ENCODE measurements at regions not wholly inside any gene's neighbourhood (a gene's known extent, or its start where the extent isn't known, plus 50 kb on each side); places are given as distances from the start of the nearest gene placed in this dataset.

DNA sequence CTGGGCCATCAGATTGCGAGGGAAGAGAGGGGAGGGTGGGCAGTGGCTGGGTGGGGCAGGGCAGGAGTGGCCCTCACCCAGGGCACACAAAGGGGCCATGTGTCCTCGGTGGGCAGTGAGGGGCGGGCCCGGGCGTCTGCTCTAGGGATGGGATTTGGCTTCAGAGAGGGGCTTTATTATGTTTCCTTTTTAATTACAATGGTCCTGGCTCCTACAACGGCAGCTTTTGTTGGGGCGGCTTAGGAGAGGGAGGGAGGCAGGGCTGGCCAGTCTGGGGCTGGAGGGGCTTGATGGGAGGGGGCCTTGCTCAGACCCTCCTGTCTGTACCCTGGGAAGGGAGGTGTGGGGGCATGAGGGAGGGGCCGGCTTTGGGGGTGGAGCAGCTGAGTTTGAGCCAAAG is 102.8 kb upstream of the WNT4 start:
- DNase-seq (ENCODE audit: low spot score): no peak

DNA sequence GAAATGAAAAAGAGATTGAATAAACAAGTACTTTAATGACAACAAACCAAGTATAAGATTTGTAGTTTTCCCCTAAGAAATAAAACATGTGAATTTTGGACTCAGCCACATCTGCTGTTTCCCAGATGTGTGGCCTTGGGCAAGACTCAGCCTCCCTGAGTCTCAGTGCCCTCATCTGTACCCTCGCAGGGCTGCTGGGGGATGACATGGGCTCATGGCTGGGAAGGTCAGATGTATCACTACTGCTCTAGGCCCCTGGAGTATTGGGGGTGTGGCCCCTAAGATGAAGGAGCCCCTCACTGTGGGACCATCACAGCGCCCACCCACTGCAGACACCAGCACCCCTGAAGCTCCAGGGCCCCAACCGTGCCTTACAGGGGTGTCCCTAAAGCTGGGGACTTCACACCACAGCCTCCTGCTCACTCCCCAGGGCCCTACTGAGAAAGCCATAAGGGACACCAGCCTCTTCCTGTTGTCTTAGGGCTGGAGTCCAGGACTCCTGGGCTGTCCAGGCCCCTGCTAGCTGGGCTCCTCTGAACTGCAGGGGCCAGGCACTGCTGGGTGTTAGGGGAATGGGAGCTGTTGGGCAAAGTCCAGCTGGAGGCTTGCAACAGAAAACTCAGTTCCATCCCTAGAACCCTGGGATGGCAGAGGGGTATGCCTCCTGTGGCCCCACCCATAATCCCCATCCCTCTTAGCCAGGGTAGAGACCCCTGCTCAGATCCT is 104.0 kb upstream of the WNT4 start:
- no peak for DNase-seq (ENCODE audit: low spot score)

DNA sequence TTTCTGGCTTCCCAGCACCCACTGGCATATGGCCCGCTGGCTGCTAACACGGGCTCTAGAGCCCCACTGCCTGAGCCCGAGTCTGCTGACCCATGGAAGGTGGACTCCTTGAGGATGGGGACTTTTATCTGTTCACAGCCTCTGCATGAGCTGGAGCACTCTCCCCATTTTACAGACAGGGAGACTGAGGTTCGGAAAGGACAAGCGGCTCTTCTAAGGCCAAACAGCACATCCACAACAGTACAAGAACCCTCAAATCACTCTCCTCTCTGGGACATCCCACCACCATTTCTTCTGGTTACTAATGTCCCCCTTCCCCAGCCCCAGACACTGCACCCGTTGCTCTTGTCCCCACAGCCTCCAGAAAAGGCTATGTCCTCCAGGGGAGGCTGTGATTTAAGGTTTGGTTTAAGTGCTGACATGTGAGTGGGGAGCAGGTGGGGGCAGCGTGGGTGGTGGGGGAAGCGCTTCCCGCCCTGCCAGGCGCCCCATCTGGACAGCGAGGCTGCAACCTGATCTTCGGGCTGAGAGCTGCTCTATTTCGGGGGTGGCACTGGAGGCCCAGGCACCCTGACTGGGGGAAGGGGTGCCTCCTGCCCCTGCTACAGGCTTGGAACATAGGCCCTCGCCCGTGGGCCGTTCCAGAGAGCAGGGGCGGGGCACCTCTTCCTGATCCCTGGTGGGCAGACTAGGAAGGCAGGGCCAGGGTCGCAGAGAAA is 104.8 kb upstream of the WNT4 start:
- DNase-seq (ENCODE audit: low spot score): no peak

DNA sequence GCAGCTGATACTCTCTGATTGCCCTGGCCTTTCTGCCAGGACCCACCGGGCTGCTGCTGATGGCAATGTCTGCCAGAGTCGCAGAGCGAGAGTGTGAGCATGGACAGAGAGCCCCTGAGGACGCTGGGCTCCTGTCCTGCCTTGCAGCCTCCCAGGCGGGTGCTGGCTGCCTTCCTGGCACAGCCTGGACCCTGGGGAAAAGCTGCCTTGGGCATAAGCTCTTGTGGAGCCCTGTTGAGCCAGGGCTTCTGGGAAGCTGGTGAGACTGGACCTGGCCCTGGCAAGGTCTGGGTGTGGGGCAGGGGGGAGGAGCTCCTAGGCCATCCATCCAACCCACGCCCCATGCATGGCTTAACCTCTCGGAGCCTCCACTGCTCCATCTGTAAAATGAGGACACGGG is 105.8 kb upstream of the WNT4 start:
- no peak for DNase-seq (ENCODE audit: low spot score)

DNA sequence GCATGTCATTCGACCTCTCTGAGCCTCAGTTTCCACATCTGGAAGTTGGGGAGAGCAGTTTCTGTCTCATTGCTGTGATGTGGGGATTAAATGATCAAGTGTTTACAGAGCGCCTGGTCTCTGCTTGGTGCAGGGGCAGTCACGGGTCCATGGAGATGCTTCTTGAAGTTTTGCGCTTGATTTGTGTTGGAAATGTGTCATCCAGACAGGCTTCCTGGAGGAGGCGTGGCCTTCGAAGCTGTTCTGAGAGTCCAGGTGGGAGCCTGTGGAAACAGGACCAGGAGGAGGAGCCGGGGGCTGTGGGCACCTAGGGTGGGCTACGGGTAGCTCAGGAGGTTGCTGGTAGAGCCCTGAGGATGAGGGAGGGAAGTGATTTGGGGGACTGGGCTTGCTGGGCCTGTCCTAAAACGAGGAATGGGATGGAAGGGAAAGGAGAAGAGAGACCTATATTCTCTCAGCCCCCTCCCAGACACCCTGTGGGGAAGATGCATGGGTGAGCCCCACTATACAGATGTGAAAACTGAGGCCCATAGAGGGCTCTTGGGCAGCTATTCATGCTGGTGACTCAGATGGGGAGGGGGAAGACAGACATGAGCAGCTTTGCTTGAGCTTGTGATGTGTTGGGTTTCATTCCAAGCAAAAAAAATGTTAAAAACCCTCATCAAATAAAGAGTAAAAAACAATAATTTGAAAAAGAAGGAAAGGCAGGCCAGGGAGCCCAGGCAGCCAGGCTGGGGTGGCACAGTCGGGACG is 107.2 kb upstream of the WNT4 start:
- no peak for DNase-seq (ENCODE audit: low spot score)

DNA sequence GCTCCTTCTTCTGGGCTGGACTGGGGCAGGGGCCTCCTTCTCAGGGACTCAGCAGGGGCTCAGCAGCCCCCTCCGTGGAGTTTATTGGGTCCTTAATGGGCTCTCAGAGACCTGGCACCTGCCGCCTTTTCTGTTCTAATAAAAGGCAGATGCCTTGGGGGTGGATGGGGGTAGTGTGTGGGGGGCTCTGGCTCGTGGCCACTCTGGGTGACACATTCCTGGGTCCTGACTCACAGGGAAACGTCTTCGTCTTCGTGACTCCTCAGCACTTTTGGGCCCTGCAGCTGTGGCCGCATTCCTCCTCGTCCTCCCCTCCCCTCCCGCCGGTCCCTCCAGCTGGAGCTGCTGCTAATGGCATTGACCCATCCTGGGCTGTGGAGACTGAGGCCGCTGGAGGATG is 107.8 kb upstream of the WNT4 start:
- no peak for DNase-seq (ENCODE audit: low spot score)

DNA sequence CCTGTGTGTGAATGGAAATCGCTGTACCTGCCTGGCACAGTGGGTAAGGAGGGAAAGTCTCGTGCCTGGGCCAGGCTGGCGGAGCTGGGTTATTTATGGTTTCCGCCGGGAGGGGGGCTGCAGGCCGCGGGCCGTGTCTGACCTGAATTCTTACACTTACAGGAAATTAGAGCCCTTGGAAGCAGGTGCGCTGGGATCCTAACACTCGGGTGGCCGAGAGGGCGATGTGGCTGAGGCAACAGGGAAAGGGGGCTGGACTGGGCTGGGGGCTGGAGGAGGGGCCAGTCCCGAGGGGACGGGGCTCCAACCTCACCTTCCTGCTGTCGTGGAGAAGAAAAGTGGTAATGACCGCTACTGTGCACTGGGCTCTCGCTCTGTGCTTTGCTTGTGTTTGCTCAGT is 109.4 kb upstream of the WNT4 start:
- DNase-seq (ENCODE audit: low spot score): no peak

DNA sequence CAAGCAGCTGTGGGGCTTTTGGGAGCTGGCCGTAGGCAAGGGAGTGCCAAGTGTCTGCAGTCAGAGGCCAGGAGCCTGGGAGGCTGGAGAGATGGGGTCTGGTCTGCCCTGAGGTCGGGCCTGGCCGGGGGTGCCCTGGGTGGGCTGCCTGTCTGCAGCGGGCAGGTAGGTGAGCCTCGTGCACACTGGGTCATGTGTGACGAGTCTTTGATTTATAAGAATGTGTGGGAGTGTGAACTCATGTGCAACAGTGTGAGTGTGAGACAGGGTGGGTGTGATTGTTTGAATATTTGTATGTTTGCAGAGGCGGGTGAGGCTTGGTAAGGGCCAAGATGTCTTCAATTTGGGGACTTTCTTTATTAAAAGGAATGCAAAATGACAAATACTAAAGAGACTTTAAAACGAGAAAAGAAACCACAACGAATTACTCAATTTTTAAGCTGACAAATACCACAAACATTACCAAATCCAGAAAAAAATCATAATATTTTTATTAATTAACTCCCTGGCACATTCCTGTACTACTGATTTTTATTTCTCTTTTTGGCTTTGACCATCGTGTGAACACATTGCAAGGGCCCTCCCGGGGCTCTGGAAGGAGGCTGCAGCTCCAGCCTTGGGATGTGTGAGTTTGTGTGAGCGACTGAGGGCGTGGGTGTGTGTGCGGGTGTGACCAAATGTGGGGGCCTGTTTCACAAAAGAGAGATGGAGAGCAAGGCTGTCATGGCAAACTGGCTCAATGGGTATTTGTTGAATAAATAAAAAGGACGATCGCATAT is 110.3 kb upstream of the WNT4 start:
- DNase-seq (ENCODE audit: low spot score): no peak

DNA sequence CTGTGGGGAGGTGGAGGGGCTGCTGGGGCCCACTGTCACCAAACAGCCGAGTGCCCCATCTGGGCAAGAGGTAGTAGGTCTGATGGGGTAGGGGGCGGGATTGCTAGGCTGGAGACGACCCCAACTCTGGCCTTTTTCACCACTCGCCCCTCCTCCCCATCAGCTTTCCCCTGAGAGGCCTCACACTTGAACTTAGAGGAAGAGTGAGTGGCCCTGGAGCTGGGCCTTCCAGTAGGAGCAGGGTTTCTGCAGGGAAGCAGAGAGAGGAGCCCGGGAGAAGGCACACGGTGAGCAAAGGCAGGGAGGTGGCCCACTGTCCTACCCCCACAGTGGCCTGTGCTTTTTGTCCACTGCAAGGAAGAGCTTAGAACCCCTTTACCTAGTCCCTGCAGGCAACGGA is 111.9 kb upstream of the WNT4 start:
- no peak for DNase-seq (ENCODE audit: low spot score)

DNA sequence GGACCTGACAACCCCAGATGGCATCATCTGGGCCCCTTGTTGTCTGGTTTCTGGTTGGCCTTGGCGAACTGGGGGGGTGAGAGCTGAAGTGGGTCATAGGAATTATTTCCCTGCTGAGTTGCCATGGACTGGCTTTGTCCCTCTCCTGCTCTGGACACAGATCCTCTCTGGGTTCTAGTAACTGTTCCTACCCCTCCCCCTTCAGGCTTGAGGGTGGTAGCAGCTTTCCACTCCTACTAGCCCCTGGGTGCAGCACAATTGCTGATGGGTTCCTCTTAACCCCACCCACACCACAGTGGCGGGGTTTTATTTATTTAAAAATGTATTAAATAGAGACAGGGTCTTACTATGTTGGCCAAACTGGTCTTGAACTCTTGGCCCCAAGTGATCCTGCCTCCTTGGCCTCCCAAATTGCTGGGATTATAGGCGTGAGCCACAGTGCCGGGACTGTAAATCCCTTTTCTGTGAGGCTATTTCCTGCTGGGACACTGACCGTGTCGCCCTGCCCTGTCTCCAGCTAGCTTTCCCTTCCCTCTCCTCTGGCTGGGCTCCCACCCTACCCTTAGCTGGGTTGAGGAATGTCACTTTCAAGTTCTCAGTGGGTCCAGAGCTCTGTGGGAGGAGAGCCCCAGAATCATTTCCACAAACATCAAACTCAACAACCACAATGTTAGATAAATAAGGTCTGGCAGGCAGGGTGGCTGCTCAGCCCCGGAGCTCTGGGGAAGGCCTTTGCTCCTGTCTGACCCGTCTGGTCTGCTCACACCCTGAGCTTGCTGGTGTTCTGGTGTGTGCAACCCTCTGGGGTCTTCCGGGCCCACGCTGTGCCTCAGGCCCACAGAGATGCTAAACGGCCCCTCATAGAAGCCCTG is 112.7 kb upstream of the WNT4 start:
- DNase-seq (ENCODE audit: low spot score): no peak

DNA sequence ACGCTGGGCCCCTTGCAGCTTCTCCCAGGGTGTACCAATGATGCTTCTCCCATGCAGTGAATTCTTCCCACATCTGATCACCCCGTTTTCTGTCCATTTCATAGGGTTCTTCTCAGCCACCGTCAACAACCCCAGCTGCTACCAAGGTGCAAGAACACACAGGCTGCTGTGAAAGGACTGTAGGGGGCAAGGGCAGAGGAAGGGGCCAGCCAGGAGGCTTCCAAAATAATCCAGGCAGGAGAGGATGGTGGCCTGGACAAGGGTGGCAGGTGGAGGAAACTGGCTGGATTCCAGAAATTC is 113.3 kb upstream of the WNT4 start:
- no peak for DNase-seq (ENCODE audit: low spot score)

DNA sequence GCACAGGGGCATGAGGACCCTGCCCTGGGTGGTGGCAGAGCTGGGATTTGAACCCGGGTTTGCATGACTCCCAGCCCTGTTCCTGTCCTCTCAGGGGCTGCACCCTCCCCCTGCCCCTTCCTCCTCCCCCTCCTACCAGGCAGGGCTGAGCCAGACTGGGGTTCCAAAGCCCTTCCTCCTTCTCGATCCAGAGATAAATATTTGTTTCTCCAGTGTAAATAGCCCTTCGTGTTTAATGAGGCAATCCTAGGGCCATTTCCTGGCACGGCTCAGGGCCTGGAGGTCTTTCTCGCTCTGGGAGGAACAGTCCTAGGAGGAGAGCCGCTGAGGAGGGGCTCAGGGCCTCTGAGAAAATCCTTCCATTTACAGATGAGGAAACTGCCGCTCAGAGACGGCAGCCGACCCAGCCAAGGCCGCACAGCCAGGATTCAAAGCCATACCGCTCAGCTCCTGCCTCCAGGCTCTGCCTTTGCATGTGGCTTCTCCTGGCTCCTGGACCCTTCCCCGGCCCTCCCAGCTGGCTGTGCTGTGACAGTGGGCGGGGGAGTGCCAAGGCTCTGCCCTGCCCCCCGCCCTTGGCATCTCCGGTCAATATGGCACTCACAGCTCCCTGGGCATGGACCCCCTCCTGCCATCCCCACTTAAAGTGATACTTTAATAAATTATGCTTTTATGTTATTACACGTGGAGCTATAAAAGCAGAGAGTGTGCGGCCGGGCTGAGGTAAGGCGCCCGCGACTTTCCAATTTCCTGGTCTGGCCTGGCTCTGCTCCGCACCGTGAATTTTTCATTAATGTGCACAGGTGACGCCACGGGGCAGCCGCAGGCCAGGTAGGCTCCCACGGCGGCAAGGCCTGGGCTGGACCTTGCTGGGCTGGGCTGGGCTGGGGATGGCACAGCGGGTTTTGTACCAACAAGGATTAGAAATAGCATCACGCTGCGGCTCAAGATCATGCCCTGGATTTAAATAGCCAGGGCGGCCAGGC is 114.7 kb upstream of the WNT4 start:
- DNase-seq (ENCODE audit: low spot score): no peak

DNA sequence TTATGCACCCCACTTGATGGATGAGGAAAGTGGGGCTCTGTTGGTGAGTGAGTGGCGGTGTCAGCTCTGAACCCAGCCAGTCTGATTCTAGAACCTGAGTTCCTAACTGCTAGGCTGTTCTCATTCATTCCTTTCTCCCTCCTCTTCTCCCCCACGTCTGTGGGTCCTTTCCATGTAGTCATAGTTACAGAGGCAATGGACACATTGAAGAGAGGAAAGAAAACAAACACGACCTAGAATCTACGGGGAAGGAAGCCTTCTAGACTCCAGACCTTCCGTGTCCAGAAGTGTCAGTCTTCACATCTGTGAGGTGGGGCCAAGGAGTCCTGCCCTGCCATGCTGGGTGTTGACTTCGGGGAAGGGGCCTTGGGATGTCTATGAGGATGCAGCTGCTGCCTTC is 115.8 kb upstream of the WNT4 start:
- DNase-seq (ENCODE audit: low spot score): no peak

DNA sequence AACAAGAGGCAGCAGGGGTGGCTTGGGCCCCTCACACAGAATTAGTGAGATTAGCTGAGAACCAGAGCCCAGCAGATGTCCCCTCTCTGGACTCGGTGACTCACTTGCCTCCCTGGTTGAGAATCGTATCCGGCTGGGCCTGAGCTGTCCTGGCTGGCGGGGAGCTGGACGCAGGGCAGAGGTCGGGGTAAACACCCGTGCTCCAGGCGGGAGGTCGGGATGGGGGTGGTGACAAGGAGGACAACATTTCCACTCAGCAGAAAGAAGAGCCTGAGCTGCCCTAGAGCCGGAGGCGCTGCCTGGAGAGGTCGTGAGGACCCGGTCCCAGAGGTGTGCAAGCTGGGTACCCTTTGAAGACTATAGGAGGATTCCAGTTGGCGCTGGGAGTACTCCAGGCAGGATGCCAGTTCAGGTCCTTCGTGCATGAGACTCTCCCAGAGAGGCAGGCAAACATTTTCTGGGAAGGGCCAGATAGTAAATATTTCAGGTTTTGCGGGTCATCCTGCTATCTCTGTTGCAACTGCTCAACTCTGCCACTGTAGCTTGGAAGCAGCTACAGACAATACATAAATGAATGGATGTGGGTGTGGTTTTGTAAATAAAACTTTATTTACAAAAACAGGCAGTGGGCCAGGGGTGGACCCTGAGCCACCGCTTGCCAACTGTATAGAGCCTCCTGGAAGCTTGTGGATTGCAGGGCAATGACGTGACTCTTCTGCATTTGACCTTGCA is 116.8 kb upstream of the WNT4 start:
- DNase-seq (ENCODE audit: low spot score): no peak

DNA sequence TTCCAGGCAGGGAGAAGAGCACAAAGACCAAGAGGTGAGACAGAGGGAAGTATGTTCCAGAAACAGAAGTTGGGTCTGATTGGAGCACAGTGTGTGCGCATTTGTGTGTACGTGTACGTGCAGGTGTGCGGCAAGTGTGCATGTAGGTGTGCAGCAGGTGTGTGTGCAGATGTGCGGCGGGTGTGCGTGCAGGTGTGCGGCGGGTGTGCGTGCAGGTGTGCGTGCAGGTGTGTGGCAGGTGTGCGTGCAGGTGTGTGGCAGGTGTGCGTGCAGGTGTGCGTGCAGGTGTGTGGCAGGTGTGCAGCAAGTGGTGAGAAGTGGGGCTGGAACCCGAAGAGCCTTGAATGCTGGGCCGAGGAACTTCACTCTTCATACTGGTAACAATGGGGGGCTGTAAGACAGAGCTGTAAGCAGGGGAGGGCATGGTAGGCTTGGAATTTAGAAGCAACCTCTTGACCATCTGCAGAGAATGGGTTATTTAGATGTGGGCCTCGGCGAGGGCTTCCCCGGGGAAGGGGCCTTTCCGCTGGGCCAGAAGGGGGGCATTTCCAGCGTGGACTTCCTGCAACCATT is 118.0 kb upstream of the WNT4 start:
- DNase-seq (ENCODE audit: low spot score): no peak

DNA sequence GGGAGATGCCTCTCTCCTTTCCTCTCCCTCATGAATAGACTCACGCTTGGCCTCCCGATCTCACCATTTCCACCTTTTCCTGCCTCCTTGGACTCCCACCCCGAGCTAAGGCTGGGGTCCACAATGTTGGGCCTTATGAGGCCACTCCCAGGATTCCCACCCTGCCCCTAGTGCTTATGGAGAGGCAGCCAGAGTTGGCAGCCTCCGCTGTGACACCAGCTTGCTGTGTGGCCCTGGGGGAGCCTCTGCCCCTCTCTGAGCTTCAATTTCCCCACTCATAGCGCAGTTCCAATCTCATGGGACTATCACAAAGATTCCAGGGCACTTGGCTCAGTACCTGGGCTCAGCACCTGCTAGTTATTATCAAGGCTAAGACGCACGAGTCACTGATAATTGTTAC is 118.7 kb upstream of the WNT4 start:
- DNase-seq (ENCODE audit: low spot score): no peak

DNA sequence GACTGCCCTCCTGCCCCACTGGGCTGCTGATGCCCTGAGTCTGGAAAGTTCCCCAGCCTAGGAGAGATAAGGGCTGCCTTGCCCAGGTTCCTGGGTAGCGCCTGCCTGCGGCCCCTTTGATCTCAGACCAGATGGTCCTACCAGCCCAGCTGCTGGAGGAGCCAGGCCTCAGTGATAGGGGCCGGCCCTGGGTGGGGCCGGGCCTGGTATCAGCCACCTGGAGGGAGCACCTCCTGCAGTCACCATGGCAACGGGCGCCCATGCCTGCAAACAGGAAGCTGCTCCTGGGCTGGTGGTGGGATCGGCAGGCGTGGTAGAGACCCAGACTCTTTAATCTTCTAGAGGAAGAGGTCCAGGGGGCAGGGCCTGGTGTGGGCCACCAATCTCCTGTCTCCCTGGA is 119.7 kb upstream of the WNT4 start:
- no peak for DNase-seq (ENCODE audit: low spot score)

DNA sequence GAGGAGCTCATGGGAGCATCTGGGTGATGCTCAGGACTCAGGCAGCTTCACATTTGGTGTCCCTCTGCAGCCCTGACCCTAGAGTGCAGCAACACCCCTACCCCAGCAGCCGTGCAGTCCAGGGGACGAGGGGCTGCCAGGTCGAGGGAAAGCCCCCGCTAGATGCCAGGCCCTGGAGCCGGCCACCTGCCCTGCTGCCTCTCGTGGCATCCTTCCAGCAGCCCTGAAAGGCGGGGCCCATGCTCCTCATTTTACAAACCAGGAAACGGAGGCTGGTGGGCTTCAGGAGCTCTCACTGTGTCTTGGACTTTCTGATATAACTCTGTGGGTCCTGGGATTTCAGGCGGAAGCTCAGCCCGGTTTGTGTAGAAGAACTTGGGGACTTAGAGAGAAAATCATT is 120.5 kb upstream of the WNT4 start:
- no peak for DNase-seq (ENCODE audit: low spot score)

Data from HuH-7.5 (cell line).